Testis (tissue), 2 donors: ENCODE measurements at regions not wholly inside any gene's neighbourhood (a gene's known extent, or its start where the extent isn't known, plus 50 kb on each side); places are given as distances from the start of the nearest gene placed in this dataset.

Experiments used
- CTCF ChIP-seq, 3 experiments: fragments of 450-650 bp in 2 of 3; fragments of 200-600 bp in 1 of 3; sonication (generic) in 1 of 3; IDR thresholded peaks; one replicate each; pipeline ENCODE4 v1.5.1; 2016 to 2019; ENCODE audit warnings: antibody characterized with exemption in 3 of 3, mild to moderate bottlenecking in 2 of 3, moderate library complexity in 1 of 3
- POLR2A ChIP-seq: fragments of 450-650 bp; IDR thresholded peaks from one replicate; pipeline ENCODE4 v1.6.1; 2017; ENCODE audit warnings: antibody characterized with exemption, mild to moderate bottlenecking, moderate library complexity

- TF ChIP-seq CTCF (IDR thresholded peaks at IDR 0.05), result no peak
- no peak for TF ChIP-seq POLR2A
Measured at GRCh38 chr18:10057401-10057893, 143.6 kb downstream of the VAPA start.
